Renal cortical epithelial cell (primary cell): ENCODE measurements at regions not wholly inside any gene's neighbourhood (a gene's known extent, or its start where the extent isn't known, plus 50 kb on each side); places are given as distances from the start of the nearest gene placed in this dataset.
A peak's percentile ranks its signal among the peaks of the same experiment; 100 is the strongest.
"Not testable (repeated sequence)": the region's sequence is repeated elsewhere in the genome, so short reads cannot be mapped to it uniquely, and the experiment has no call there.

Experiments
- DNase-seq: peaks from one replicate; pipeline ENCODE4 v3.0.0-alpha.2; 2011; ENCODE audit warnings: low read depth

DNA sequence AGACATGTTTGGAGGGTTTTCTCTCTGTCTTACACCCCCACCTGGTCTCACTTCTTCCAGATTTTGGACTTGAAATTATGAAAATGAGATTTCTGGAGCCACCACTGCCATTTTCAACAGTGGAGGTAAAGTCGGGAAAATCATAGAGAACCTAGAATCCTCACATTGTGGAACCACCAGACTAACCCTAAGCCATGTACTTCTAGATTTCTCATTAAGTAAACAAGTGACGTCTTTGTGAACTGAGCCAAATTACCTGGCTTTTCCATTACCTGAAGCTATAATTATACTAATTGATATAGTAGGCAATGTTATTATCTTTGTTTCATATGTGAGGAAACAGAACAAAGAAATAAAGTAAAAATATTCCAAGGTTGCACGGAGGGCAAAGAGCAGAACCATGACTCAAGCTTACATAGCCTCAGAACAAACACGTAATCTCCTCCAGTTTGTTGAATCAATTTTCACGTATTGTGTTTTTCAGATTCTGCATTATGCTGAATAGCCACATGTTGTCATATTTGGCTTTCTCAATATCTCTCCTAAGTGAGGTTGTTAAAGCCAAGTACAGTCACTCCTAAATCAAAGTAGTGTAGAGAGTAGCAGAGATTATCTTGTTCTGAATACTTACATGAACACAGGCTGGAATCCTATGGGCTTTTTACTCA lies 101.3 kb upstream of the CMC1 start:
- peak; percentile 7 for DNase-seq

DNA sequence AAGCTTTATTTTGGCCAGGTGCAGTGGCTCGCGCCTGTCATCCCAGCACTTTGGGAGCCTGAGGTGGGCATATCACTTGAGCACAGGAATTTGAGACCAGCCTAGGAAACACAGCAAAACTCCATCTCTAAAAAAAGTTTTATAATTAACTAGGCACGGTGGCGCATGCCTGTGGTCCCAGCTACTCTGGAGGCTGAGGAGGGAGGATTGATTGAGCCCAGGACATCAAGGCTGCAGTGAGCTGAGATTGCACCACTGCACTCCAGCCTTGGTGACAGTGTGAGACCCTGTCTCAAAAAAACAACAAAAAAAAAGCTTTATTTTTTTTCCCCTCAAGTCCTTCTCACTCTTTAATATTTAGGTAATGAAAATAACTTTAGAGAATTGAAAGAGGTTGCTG lies 100.8 kb upstream of the CMC1 start:
- DNase-seq, result no peak

DNA sequence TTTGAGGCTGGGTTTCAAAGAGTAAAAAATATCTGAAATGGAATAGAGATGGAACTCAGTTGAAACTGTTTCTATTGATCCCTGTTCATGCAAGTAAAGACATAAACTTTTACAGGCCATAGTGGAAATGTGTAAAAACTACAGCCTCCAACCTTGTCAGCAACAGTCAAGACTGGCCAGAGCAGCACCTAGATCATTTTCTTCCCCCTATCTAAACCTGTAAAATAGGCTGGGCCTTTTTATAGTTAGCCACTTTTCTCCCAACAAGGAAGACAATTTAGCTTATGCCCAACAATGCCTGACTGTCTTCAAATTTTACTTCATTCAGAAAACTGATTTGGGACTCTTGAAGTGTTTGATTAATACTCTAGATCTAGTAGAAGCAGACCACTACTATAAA lies 91.5 kb upstream of the CMC1 start:
- no peak for DNase-seq

DNA sequence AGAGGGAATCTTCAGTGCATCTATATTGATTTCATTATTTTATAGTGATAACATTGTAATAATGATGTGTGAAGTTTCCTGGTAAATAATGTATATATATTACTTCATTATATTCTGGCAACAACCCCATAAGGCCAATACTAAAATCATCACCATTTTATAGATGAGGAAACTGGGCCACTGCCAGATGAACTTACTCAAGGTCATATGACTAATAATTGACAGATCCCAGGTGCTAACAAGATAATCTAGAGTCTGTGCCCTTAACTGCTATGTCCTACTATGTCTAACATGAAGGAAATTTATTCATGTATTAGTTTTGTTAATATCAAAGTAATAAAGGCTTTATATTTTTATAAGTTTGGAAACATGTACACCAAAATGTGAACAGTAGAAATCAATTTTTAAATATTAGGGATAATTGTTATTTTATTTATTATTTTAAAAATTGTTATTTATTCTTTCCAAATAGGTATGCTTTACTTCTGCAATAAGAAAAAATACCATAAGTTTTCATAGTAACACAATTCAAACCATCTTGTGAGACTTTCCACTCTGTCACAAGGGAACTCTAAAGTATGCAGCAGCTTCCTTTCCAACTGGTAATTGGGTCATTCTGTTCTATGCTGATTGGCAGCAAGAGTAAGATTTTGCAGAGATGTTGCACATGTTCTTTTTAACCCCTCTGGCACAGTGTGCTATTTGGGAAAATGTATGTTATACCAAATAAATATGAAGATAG lies 90.8 kb upstream of the CMC1 start:
- DNase-seq, result no peak

DNA sequence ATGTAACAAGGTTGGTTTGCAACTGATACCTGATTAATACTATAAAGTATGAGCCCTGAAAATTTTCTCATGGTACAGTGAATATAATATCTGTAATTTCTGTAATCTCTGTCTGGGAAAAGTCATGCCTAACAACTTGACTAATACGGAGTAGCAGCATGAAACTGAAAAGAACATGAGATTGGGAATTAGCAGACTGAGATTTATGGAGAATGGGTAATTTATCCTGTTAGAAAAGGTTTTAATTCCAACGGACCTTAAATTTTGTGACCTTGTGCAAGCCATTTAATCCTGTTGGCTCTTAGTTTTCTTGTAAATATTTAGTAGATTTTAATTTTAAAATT lies 90.2 kb upstream of the CMC1 start:
- no peak for DNase-seq

DNA sequence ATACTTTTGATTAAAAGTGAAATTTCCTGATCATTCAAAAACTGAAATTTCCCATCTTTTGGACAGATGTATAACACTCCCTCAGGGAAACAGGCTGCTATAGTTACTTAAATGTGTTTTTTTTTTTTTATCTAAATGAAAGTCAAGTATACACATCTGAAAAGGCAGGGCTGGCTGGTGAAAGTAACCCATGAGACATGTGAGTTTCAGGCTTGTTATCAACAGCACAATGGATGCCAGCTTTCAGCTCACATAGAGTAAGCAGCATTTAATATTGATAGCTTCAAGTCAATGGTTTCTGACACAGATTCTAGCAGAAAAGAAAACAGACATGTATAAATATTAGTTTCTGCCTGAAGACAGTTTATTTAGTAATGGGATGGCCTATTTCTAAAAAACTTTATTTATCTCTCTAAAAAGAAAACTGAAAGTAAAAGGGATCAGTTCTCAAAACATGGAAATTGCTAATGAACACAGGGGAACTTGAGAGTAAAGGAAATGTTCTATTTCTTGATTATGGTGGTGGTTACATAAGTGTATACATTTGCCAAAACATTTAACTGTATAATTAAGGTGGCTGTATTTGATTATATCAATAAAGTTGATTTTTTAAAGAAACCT lies 89.7 kb upstream of the CMC1 start:
- no peak for DNase-seq

DNA sequence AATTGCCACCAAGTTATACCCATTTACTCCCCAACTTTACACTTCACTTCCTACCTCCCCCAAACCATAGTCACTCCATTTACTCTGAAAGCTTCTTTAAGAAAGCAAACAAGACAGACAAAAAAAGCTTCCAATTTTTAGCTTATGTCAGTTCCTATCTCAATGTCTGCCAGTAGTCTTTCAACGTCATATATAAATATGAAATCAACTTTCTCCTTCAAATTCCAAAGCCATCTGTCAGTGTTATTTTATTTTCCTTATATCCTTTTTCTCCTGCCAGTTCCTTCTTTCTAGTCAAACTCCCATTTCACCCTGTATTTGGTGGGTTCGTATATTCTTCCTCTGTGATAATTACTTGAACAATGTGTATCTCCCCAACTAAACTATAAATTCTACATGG lies 85.8 kb upstream of the CMC1 start:
- no peak for DNase-seq

DNA sequence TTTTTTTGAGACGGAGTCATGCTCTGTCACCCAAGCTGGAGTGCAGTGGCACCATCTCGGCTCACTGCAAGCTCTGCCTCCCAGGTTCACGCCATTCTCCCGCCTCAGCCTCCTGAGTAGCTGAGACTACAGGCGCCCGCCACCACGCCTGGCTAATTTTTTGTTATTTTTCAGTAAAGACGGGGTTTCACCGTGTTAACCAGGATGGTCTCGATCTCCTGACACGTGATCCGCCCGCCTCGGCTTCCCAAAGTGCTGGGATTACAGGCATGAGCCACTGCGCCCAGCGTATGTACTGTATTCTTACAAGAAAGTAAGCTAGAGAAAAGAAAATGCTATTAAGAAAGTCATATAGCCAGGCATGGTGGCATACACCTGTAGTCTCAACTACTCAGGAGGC lies 84.8 kb upstream of the CMC1 start:
- DNase-seq, result not testable (repeated sequence)

DNA sequence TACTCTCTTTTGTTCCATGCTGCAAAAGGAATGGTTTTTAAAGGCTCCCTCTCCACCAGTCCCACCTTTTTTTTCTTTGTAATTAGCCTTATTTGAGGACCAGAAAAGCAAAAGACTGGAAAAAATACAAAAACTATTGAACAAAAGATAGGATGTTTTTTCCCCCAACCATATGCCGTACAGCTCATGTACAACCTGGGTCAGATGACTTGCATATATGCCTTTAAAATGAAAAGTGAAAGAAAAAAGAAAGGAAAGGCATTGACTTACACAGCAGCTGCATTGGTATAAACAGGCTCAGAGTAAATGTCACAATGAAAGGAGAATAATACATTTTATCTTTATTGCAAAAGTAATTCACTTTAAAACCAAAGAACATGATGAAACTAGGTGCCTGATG lies 69.5 kb upstream of the CMC1 start:
- DNase-seq, result no peak

DNA sequence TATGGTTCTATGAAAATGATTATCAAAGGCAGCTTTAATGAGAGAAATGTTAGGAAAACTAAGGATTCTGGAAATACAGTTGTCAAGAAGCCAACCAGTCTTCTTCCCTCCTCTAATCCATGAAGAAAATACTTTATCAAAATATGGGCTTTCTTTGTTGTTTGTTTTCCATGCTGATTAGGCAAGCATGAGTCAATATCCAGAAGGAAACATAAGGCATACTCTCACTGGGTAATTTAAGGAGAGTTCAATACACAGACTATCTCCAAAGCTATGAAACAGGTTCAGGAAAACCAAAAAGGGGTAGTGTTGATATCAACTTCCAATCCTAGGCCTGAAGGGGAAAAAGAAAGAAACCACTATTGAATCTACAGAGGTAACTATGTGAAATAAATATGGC lies 68.7 kb upstream of the CMC1 start:
- DNase-seq, result no peak

DNA sequence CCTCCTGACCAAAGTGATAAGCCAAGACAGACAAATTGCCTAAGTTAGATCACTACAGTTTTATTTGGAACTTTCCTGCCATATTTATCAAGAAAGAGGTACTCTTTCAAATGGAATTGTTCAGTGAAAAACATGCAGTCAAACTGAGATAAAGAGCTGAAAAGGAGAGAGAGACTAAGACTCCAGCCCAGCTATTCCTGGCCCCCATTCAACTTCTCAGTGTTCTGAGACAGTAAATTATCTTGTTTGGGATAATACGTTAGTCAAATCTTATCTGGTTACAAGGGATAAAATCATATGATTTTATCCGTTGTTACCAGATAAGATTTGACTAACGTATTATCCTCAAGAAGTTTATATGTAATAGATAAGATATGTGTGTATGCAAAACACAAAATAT lies 67.6 kb upstream of the CMC1 start:
- no peak for DNase-seq

DNA sequence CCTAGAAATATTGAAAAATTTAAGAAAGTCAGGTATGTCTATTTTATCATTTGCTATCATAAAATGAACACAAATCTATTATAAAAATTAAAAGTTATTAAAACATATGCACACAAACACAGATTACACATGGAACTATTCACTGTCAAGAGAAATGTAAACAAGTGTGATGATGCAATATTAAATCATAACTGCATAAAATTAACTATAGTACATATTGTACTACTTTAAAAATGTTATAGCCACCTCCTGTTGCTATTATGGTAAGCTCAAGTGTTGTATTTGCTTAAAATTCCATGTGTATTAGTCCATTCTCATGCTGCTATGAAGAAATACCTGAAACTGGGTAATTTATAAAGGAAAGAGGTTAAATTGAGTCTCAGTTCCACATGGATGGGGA lies 54.7 kb upstream of the CMC1 start:
- DNase-seq, result no peak

DNA sequence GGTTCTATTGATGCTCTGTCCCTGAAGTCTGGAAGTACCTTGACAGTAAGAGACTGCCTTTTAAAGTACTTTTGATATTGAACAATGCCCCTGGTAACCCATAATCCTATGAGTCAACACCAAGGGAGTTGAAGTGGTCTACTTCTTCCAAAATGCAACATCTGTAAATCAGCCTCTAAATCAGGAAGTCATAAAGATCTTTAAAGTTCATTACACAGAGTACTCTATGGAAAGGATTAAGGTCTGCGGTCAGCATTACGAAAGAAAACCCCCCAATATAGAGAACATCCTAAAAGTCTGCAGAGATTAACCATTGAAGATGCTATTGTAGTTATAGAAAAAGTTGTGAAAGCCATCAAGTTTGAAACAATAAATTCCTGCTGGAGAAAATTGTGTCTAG lies 52.7 kb upstream of the CMC1 start:
- no peak for DNase-seq

DNA sequence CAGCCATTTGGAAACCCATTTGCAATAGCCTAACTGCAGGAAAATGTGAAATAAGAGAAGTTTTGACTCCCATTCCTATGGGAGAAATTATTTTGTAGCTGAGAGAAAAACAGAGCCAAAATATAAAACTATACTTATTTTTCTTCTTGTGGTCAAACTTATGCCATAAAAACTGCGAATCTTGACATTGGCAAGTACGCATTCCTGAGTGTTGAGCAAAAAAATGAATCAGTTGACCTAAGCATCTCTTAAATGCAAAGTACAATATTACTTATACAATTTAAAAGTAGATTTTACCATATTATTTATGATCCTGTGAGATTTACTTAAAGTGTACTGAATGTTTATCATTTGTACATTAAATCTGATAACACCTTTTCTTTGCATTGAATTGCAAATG lies 50.1 kb upstream of the CMC1 start:
- DNase-seq, result no peak
